Retinal pigment epithelial cell (primary cell): ENCODE measurements at regions not wholly inside any gene's neighbourhood (a gene's known extent, or its start where the extent isn't known, plus 50 kb on each side); places are given as distances from the start of the nearest gene placed in this dataset.

Experiments
- DNase-seq: peaks from one replicate; pipeline ENCODE4 v3.0.0-alpha.2; 2010; ENCODE audit warnings: low read depth
- H3K4me3 ChIP-seq: 2 replicates; pipeline ENCODE4 v1.5.1; 2011; ENCODE audit warnings: mild to moderate bottlenecking, low read length, control low read depth, moderate library complexity
- TF ChIP-seq, protein P1 (sequence below): conservative IDR thresholded peaks from 2 replicates; pipeline ENCODE4 v1.5.1; 2011; ENCODE audit warnings: low read depth, low read length, control low read depth, inconsistent platforms

DNA sequence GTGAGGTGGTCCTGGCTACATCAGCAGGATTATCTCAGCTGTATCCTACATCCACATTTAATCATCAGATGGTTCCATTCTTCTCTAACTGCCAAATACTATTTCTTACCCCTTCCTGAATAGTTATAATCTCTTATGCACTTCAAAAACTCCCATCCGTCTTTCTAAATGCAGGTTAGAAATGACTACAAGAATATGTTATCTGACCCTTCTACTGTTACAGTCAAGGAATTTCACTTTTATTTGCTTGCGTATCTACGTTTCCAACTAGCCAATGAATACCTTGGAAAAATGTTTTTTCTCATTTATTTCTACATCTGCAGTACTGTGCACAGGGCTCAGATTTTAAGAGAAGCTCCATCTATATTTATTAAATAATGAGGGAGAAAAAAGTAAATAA, 709.9 kb downstream of the KCNT2 start:
- DNase-seq = no peak
- TF ChIP-seq, protein P1, sequence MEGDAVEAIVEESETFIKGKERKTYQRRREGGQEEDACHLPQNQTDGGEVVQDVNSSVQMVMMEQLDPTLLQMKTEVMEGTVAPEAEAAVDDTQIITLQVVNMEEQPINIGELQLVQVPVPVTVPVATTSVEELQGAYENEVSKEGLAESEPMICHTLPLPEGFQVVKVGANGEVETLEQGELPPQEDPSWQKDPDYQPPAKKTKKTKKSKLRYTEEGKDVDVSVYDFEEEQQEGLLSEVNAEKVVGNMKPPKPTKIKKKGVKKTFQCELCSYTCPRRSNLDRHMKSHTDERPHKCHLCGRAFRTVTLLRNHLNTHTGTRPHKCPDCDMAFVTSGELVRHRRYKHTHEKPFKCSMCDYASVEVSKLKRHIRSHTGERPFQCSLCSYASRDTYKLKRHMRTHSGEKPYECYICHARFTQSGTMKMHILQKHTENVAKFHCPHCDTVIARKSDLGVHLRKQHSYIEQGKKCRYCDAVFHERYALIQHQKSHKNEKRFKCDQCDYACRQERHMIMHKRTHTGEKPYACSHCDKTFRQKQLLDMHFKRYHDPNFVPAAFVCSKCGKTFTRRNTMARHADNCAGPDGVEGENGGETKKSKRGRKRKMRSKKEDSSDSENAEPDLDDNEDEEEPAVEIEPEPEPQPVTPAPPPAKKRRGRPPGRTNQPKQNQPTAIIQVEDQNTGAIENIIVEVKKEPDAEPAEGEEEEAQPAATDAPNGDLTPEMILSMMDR = no peak
- H3K4me3 ChIP-seq = no peak overlapping the region

DNA sequence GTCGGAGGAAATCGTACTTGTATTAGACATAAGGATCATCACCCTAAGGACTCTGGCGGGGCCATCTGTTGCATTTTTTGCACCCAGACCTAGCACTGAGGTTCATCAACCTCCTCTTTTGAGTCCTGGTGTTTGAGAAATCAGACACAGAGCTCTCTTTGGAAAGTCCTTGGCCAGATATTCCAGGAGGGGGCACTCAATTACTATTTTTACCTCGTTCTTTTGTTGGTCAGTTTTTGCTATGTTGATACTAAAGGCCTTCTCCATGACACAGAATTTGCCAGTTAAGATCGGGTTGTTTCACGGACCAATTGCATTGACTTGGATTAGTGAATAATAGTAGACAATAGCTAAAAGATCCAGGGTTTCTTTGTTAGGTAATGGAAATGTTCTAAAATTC, 711.2 kb downstream of the KCNT2 start:
- no peak for DNase-seq
- no peak overlapping the region for H3K4me3 ChIP-seq
- TF ChIP-seq, protein P1 = no peak

DNA sequence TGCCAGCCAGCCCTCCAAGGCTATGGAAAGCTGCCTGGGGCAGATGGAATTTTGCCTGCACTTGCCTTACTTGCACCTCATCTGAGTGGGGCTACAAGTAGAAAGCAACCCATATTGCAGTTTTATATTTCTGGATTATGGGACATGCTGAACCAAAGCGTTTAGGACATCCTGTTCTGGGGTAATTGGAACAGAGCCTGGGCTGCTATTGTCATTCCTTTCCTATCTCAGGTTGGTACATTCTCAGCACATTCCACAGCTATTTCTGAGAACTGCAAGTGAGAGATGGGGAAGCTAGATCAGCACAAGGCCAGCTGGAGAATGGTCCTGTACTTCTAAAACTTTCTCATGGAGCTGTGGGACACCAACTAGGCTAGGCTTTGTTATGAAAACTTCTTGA, 713.8 kb downstream of the KCNT2 start:
- peak; percentile 9 for DNase-seq
- no peak overlapping the region for H3K4me3 ChIP-seq
- TF ChIP-seq, protein P1 = no peak

DNA sequence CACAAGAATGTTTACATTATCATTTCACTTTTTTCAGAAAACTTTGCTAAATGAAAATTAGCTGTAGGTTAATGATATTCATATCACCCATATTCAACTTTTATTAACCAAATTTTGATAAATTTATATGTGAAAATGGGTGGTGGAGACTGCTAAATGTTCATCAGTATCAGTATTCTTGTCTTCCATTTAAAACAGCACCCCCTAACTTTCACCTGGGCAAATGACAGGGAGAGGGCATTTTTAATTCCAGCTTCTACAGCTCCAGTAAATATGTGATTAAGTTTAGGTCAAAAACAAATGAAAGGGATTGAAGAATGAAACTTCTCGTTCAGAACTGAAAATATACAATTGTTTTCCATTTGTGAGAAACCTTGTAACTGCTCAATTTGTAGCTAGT, 722.2 kb downstream of the KCNT2 start:
- TF ChIP-seq, protein P1 = peak; percentile 9
- no peak overlapping the region for H3K4me3 ChIP-seq
- no peak for DNase-seq

DNA sequence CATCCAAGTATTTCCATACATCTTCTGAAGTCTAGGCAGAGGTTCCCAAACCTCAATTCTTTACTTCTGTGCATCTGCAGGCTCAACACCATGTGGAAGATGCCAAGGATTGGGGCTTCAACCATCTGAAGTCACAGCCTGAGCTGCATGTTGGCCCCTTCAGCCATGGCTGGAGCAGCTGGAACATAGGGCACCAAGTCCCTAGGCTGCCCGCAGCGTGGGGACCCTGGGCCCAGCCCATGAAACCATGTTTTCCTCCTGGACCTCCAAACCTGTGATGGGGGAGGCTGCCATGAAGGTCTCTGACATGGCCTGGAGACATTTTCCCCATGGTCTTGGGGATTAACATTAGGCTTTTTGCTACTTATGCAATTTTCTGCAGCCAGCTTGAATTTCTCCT, 729.8 kb downstream of the KCNT2 start:
- TF ChIP-seq, protein P1 = no peak
- no peak overlapping the region for H3K4me3 ChIP-seq
- DNase-seq = no peak

DNA sequence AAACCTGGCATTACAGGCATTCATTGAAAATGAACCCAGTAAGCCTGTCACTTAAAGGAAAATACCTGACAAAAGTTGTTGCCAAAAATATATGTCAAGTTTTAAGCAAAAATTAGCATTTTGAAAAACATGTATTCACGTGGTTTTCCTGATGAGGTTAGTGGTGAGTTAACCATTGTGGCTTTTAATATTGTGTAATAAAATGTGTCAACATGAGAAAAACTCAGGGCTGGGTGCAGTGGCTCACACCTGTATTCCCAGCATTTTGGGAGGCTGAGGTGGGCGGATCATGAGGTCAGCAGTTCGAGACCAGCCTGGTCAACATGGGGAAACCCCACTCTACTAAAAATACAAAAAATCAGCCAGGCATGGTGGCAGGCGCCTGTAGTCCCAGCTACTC, 731.4 kb downstream of the KCNT2 start:
- no peak overlapping the region for H3K4me3 ChIP-seq
- TF ChIP-seq, protein P1 = no peak
- no peak for DNase-seq

DNA sequence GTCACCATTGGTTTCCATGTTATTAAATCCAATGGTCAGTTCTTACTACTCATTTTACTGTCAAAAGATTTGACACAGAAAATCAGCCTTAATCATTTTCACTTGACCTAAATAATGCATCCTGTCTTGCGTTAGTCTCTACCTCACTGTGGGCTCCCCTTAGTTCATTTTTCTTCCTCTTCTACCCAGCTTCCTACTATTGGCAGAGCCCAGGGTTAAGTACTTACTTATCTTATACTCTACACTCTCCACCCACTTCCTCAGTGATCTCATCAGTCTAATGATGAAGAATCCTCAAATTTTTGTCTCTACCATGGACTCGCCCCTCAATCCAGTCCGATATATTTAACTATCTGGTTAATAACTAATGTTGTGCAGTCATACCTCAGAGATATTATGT, 735.9 kb downstream of the KCNT2 start:
- TF ChIP-seq, protein P1 = no peak
- H3K4me3 ChIP-seq = no peak overlapping the region
- DNase-seq = no peak
